ENCODE measurements at regions not wholly inside any gene's neighbourhood (a gene's known extent, or its start where the extent isn't known, plus 50 kb on each side); places are given as distances from the start of the nearest gene placed in this dataset.

DNA sequence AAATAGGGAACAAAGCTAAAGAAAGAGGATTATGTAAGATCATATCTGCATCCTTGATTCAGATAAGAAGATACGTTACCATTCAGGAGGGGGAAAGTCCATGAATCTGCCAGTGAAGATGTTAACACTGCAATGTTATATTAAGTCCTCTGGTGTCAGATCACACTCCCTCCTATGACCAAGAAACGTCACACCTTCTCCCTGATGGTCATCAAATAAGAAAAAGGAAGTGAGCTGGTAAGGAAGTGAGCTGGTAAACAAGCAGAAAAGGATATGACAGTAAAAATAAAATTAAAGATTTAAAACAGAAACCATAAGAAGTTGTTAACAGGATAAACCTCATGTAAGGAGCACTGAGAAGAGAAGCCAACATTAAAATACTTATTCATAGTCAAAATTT lies 340.2 kb downstream of the SEC23A start:
- intact Hi-C loops (cut with micrococcal nuclease; ENCODE audit: unreplicated experiment) (no loop called here), in situ Hi-C loops (cut with HindIII; ENCODE audit: low pct_unique_long_range_greater_than_20kb, low sequenced_read_pairs) (no loop called here)
- CTCF ChIA-PET: no interaction called here
- H3K36me3 ChIP-seq (ENCODE audit: control insufficient read depth, insufficient read depth, low read length): no peaks in the 10 kb centered on the region
- no peaks in the 10 kb centered on the region for H3K4me1 ChIP-seq (ENCODE audit: control insufficient read depth, insufficient read depth, low read length)
- H3K4me3 ChIP-seq (ENCODE audit: low read depth in 2 of 2, low read length in 2 of 2): no peak overlapping the region
- no TSS peak for BruUV-seq (replicated peaks)
- no peaks in the 10 kb centered on the region for H3K27me3 ChIP-seq (ENCODE audit: control insufficient read depth, insufficient read depth, low read length)
- DNase-seq (ENCODE audit: low read depth, low spot score): no peak
- H3K9me3 ChIP-seq (ENCODE audit: control insufficient read depth, insufficient read depth, low read depth, low read length): no peaks in the 10 kb centered on the region
- ATAC-seq: no peak
- POLR2A ChIA-PET: no interaction called here
- no peak overlapping the region for H3K27ac ChIP-seq (ENCODE audit: low read length)
- TF ChIP-seq, protein P1, sequence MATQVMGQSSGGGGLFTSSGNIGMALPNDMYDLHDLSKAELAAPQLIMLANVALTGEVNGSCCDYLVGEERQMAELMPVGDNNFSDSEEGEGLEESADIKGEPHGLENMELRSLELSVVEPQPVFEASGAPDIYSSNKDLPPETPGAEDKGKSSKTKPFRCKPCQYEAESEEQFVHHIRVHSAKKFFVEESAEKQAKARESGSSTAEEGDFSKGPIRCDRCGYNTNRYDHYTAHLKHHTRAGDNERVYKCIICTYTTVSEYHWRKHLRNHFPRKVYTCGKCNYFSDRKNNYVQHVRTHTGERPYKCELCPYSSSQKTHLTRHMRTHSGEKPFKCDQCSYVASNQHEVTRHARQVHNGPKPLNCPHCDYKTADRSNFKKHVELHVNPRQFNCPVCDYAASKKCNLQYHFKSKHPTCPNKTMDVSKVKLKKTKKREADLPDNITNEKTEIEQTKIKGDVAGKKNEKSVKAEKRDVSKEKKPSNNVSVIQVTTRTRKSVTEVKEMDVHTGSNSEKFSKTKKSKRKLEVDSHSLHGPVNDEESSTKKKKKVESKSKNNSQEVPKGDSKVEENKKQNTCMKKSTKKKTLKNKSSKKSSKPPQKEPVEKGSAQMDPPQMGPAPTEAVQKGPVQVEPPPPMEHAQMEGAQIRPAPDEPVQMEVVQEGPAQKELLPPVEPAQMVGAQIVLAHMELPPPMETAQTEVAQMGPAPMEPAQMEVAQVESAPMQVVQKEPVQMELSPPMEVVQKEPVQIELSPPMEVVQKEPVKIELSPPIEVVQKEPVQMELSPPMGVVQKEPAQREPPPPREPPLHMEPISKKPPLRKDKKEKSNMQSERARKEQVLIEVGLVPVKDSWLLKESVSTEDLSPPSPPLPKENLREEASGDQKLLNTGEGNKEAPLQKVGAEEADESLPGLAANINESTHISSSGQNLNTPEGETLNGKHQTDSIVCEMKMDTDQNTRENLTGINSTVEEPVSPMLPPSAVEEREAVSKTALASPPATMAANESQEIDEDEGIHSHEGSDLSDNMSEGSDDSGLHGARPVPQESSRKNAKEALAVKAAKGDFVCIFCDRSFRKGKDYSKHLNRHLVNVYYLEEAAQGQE (IDR thresholded peaks at IDR 0.05; ENCODE audit: insufficient read depth in 1 of 2, low read depth in 2 of 2, low read length in 1 of 2): no peak
- TF ChIP-seq POLR2AphosphoS5 (IDR thresholded peaks at IDR 0.05; ENCODE audit: low read depth, low read length) (no peak), SIN3A (IDR thresholded peaks at IDR 0.05; ENCODE audit: borderline replicate concordance, insufficient read depth, low read depth, low read length) (no peak), TCF7L2 (IDR thresholded peaks at IDR 0.05; ENCODE audit: low read depth, low read length) (no peak)
- TF ChIP-seq, protein P2, sequence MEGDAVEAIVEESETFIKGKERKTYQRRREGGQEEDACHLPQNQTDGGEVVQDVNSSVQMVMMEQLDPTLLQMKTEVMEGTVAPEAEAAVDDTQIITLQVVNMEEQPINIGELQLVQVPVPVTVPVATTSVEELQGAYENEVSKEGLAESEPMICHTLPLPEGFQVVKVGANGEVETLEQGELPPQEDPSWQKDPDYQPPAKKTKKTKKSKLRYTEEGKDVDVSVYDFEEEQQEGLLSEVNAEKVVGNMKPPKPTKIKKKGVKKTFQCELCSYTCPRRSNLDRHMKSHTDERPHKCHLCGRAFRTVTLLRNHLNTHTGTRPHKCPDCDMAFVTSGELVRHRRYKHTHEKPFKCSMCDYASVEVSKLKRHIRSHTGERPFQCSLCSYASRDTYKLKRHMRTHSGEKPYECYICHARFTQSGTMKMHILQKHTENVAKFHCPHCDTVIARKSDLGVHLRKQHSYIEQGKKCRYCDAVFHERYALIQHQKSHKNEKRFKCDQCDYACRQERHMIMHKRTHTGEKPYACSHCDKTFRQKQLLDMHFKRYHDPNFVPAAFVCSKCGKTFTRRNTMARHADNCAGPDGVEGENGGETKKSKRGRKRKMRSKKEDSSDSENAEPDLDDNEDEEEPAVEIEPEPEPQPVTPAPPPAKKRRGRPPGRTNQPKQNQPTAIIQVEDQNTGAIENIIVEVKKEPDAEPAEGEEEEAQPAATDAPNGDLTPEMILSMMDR (IDR thresholded peaks at IDR 0.05): no peak

DNA sequence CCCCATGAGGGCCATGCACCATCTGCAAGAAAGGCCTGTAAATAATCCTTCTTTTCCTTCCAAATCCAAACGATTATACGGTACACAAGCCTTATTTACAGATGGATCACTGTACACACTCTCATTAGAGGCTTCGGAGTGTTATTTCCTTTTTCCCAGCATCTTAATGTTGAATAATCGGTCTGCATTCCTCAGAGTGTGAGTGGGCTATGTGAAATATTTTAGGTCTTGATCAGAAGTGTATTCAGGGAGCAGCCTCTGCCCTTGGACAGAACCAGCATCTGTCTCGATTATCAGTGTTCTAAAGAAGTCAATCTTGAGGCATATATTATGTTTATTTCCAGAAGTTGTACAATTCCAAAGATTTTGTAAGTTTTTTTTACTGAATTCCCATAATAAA lies 340.6 kb downstream of the SEC23A start:
- Histone ChIP-seq H3K36me3 (ENCODE audit: control insufficient read depth, insufficient read depth, low read length) (no peaks in the 10 kb centered on the region), H3K4me3 (ENCODE audit: low read depth in 2 of 2, low read length in 2 of 2) (no peak overlapping the region), H3K4me1 (ENCODE audit: control insufficient read depth, insufficient read depth, low read length) (no peaks in the 10 kb centered on the region), H3K27me3 (ENCODE audit: control insufficient read depth, insufficient read depth, low read length) (no peaks in the 10 kb centered on the region), H3K9me3 (ENCODE audit: control insufficient read depth, insufficient read depth, low read depth, low read length) (no peaks in the 10 kb centered on the region), H3K27ac (ENCODE audit: low read length) (no peak overlapping the region)
- ATAC-seq: no peak
- in situ Hi-C loops (cut with HindIII; ENCODE audit: low pct_unique_long_range_greater_than_20kb, low sequenced_read_pairs) (no loop called here), intact Hi-C loops (cut with micrococcal nuclease; ENCODE audit: unreplicated experiment) (no loop called here)
- ChIA-PET CTCF (no interaction called here), POLR2A (no interaction called here)
- DNase-seq (ENCODE audit: low read depth, low spot score): no peak
- TF ChIP-seq, protein P1 (IDR thresholded peaks at IDR 0.05; ENCODE audit: insufficient read depth in 1 of 2, low read depth in 2 of 2, low read length in 1 of 2): no peak
- TF ChIP-seq TCF7L2 (IDR thresholded peaks at IDR 0.05; ENCODE audit: low read depth, low read length) (no peak), SIN3A (IDR thresholded peaks at IDR 0.05; ENCODE audit: borderline replicate concordance, insufficient read depth, low read depth, low read length) (no peak), POLR2AphosphoS5 (IDR thresholded peaks at IDR 0.05; ENCODE audit: low read depth, low read length) (no peak)
- TF ChIP-seq, protein P2 (IDR thresholded peaks at IDR 0.05): no peak
- no TSS peak for BruUV-seq (replicated peaks)

Measured in Panc1 (cell line).